ENCODE measurements at regions not wholly inside any gene's neighbourhood (a gene's known extent, or its start where the extent isn't known, plus 50 kb on each side); places are given as distances from the start of the nearest gene placed in this dataset.

DNA sequence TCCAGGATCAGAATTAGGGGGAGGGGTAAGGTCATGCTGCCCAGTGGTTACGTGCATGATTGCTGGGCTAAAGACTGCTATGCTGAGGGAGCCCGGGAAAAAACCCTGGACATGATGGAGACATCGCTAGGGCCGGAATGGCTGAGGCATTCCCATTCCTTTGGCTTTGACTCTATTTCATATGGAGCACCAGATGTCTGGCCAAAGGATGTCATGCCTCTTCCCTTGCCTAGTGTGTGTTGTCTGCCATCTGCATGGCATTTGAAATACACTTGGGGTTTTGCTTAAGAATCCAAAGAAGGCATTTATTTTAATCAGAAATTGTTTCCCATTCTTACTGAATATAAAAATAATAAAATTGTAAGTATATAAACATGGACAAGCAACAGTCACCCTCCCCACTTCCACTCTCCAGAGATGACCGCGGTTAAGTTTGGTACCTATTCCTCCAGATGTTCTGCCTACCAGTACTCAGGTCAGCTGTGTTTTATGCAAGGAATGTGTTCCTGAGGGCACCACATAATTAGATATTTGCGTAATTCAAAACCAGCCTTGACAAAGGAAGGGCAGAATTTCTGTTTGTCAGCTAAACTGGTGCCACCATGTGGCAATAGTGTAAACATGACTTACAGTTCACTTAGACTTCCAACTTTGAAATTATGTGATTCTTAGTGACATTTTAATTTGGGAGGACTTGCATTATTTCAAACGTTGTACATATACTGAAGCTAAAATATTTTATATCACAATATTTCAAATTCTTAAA is 105.9 kb downstream of the CT47B1 start:
- H3K27ac ChIP-seq = no peak overlapping the region
- TF ChIP-seq, protein P1, sequence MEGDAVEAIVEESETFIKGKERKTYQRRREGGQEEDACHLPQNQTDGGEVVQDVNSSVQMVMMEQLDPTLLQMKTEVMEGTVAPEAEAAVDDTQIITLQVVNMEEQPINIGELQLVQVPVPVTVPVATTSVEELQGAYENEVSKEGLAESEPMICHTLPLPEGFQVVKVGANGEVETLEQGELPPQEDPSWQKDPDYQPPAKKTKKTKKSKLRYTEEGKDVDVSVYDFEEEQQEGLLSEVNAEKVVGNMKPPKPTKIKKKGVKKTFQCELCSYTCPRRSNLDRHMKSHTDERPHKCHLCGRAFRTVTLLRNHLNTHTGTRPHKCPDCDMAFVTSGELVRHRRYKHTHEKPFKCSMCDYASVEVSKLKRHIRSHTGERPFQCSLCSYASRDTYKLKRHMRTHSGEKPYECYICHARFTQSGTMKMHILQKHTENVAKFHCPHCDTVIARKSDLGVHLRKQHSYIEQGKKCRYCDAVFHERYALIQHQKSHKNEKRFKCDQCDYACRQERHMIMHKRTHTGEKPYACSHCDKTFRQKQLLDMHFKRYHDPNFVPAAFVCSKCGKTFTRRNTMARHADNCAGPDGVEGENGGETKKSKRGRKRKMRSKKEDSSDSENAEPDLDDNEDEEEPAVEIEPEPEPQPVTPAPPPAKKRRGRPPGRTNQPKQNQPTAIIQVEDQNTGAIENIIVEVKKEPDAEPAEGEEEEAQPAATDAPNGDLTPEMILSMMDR (IDR thresholded peaks at IDR 0.05) = peak; percentile 46
- TF ChIP-seq ZFX (IDR thresholded peaks at IDR 0.05; ENCODE audit: borderline replicate concordance) = no peak

DNA sequence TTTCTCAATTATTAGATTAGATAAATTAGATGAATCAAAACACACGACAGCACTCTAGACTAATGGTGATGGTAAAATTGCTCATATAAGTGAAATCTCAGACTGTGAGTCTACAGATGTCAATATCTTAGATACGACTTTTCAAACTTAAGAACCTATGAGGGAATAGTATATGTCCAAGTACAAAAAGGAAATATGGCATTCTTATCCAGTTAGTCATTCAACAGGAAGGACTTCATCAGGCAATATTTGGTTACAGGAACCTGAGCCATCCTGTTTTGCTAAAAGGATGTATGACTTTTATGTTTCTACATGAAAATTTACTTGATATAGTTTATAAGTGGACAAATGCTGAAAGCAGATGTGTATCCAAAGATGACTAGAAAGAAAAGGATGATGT is 107.0 kb downstream of the CT47B1 start:
- TF ChIP-seq, protein P1 (IDR thresholded peaks at IDR 0.05) = no peak
- TF ChIP-seq ZFX (IDR thresholded peaks at IDR 0.05; ENCODE audit: borderline replicate concordance) = no peak
- no peak overlapping the region for H3K27ac ChIP-seq

DNA sequence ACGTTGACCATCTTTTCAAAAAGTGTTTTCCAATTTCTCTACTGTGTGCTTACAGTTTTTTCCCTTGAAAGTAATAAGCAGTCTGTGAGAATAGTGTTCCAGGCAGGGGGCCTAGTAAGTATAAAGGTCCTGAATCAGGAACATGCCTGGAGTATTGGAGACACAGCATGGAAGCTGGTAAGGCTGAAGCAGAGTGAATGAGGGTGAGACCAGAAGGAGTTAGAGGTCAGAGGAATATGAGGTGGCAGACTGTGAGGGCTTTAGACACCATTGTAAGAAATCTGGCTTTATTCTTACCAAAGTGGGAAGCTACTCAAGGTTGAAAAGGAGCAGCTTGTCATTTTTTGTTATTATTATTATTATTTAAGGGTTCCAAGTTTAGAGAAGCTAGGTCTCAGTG is 107.4 kb downstream of the CT47B1 start:
- no peak overlapping the region for H3K27ac ChIP-seq
- TF ChIP-seq, protein P1 (IDR thresholded peaks at IDR 0.05) = no peak
- no peak for TF ChIP-seq ZFX (IDR thresholded peaks at IDR 0.05; ENCODE audit: borderline replicate concordance)

DNA sequence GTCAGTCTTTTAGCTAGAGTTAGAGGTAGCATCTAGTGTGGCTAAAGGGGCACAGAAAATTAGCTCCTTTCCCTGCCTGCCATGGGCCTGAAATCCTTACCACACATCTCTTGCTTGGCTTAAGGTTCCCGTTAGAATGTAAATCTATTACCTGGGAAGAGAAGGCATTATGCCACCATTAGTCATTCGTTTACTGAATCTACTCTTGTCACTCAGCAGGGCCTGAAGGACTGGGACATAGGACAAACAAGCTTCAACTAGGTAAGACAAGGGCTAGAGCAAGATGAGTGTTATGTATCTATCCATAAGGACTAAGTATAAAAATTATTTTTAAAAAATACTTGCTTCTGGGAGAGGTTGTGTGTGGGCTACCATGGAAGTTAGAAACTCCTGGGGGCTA is 112.4 kb downstream of the CT47B1 start:
- TF ChIP-seq, protein P1 (IDR thresholded peaks at IDR 0.05) = no peak
- TF ChIP-seq ZFX (IDR thresholded peaks at IDR 0.05; ENCODE audit: borderline replicate concordance) = no peak
- H3K27ac ChIP-seq = no peak overlapping the region

DNA sequence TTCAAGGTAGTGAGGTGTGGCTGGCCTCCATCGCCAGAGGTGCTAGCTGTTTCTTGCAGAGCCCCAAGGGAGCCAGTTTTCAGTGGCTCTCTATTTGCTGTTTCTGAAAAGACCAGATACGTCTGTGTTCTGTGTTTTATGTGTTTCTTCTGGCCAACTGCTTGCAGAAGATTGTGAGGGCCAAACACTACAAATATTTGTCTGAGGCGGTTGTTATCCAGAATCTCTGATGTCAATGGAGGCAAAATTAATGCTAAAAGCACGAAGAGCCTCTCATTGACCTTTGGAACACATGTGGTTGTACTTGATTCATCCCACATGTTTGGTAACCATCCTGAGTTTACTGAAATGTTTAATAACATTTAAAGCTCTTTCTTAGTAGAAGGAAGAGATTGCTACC is 113.9 kb downstream of the CT47B1 start:
- TF ChIP-seq ZFX (IDR thresholded peaks at IDR 0.05; ENCODE audit: borderline replicate concordance) = no peak
- TF ChIP-seq, protein P1 (IDR thresholded peaks at IDR 0.05) = no peak
- H3K27ac ChIP-seq = no peak overlapping the region

DNA sequence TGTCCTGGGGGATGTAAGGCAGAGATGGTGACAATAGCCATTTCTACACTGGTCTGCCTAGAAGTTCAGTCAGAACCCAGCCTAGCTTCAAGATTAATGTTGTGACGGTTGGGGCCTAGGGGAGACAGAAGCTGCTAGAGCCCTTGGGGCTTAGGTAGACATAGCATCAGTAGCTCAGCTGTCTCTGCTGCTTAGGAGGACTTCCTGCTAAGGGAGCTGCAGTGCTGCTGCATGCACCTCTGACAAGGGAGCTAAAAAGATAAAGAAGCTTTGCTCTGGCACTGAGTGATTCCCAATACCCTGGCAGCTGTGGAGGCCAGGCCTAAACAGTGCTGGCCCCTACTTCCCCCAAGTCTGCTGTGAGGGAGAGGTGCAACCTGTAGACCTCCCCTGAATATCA is 116.0 kb downstream of the CT47B1 start:
- TF ChIP-seq, protein P1 (IDR thresholded peaks at IDR 0.05) = no peak
- no peak for TF ChIP-seq ZFX (IDR thresholded peaks at IDR 0.05; ENCODE audit: borderline replicate concordance)
- H3K27ac ChIP-seq = no peak overlapping the region

DNA sequence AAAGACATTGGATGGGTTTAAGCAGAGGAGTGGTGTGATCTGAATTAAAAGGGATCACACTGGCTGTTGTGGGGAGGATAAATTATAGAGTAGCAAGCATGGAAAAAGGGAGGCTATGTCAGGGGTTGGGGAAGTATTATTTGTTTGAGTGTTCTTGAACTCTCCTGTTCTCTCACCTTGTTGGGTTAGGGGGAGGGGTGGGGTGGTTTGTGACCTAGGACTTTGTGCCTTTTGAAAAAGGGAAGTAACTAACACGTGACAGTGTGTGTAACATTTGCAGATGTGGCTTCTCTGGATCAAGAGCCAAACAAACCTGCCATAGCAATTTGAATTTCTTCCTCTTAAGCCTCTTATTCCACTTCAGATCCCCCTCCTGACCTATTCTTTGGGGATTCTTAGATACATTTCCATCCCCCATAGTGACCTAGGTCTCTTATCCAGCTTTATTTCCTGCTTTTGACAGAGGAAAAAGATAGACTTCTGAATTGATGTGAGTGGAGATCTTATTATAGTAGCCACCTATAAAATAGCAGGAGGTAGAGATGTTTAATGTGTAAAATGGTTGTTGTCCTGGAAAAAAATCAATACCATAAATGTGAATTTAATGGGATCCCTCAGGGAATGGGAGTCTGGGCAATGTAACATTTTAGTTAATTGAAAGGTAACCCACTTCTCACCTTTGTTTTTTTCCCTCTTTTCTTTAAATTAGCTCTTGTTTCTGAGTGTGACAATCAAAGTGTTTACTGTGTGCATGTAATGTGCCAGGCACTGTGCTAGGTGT is 120.4 kb downstream of the CT47B1 start:
- H3K27ac ChIP-seq = no peak overlapping the region
- no peak for TF ChIP-seq ZFX (IDR thresholded peaks at IDR 0.05; ENCODE audit: borderline replicate concordance)
- TF ChIP-seq, protein P1 (IDR thresholded peaks at IDR 0.05) = no peak

Data from 22Rv1 (cell line).